IMR-90 (cell line): ENCODE measurements at regions not wholly inside any gene's neighbourhood (a gene's known extent, or its start where the extent isn't known, plus 50 kb on each side); places are given as distances from the start of the nearest gene placed in this dataset.

ENCODE experiments used
- ATAC-seq: fragments of 200-7000 bp; cut with Tn5 transposase; 2 replicates; pipeline ENCODE4 v1.9.1; 2020; ENCODE audit warnings: low read depth, mild to moderate bottlenecking, moderate library complexity
- BruUV-seq: library from RNA; stranded (reverse); fragments of 400-500 nt; replicated peaks from 2 replicates; lab custom pipeline; 2021; lab: Mats Ljungman, UMichigan
- CTCF ChIA-PET: fragments of 300-600 bp; formaldehyde crosslinking; extraction: SDS; loops from one replicate; lab custom pipeline; 2021; ENCODE audit warnings: antibody characterized with exemption; lab: Yijun Ruan, JAX
- POLR2A ChIA-PET: fragments of 300-600 bp; sonication (Branson Sonifier 250); formaldehyde crosslinking; loops from one replicate; lab custom pipeline; 2022; ENCODE audit warnings: antibody characterized with exemption; ENCODE audit not compliant: unreplicated experiment; lab: Charles Lee
- DNase-seq: peaks from one replicate; pipeline ENCODE4 v3.0.0; 2013
- H2AFZ ChIP-seq: replicated peaks from 2 replicates; pipeline ENCODE3; 2013; ENCODE audit warnings: low read length, mild to moderate bottlenecking; ENCODE audit not compliant: poor library complexity
- H2AK5ac ChIP-seq: 2 replicates; pipeline ENCODE4 v1.6.1; 2013; ENCODE audit warnings: low read depth, low read length, inconsistent platforms
- H2AK9ac ChIP-seq: replicated peaks from 2 replicates; pipeline ENCODE3; 2013; ENCODE audit warnings: mild to moderate bottlenecking, low read depth, low read length, moderate library complexity; ENCODE audit not compliant: poor library complexity
- H2BK120ac ChIP-seq: 2 replicates; pipeline ENCODE4 v1.6.1; 2013; ENCODE audit warnings: low read depth, low read length, inconsistent platforms
- H2BK15ac ChIP-seq: 3 replicates; pipeline ENCODE4 v1.6.1; 2013; ENCODE audit warnings: low read depth, low read length, inconsistent platforms
- H2BK20ac ChIP-seq: 2 replicates; pipeline ENCODE4 v1.6.1; 2013; ENCODE audit warnings: low read depth, mild to moderate bottlenecking, inconsistent platforms, low read length, moderate library complexity
- H2BK5ac ChIP-seq: 2 replicates; pipeline ENCODE4 v1.6.1; 2013; ENCODE audit warnings: mild to moderate bottlenecking, low read depth, low read length, inconsistent platforms; ENCODE audit not compliant: poor library complexity, severe bottlenecking
- H3K14ac ChIP-seq: replicated peaks from 2 replicates; pipeline ENCODE4 v1.6.1; 2013; ENCODE audit warnings: low read depth, low read length, inconsistent platforms
- H3K18ac ChIP-seq: 2 replicates; pipeline ENCODE4 v1.6.1; 2013; ENCODE audit warnings: low read depth, low read length, control low read depth
- H3K23ac ChIP-seq: 2 replicates; pipeline ENCODE4 v1.6.1; 2013; ENCODE audit warnings: low read depth, low read length, inconsistent platforms
- H3K27ac ChIP-seq: 2 replicates; pipeline ENCODE4 v1.5.1; 2013; ENCODE audit warnings: mild to moderate bottlenecking, control low read depth, low read length; ENCODE audit not compliant: insufficient read depth
- H3K27me3 ChIP-seq: 2 replicates; pipeline ENCODE4 v1.6.1; 2013; ENCODE audit warnings: low read length; ENCODE audit not compliant: control insufficient read depth, insufficient read depth
- H3K36me3 ChIP-seq: 2 replicates; pipeline ENCODE4 v1.6.1; 2013; ENCODE audit warnings: low read length, mixed read lengths; ENCODE audit not compliant: control insufficient read depth, insufficient read depth
- H3K4ac ChIP-seq: 2 replicates; pipeline ENCODE4 v1.6.1; 2013; ENCODE audit warnings: low read depth, low read length, inconsistent platforms
- H3K4me1 ChIP-seq: 2 replicates; pipeline ENCODE4 v1.6.1; 2013; ENCODE audit warnings: low read length, mixed read lengths; ENCODE audit not compliant: control insufficient read depth, insufficient read depth
- H3K4me2 ChIP-seq: 2 replicates; pipeline ENCODE4 v1.6.1; 2013; ENCODE audit warnings: low read depth, mild to moderate bottlenecking, control low read depth, low read length, moderate library complexity
- H3K4me3 ChIP-seq: 2 replicates; pipeline ENCODE4 v1.5.1; 2013; ENCODE audit warnings: low read depth, mild to moderate bottlenecking, control low read depth, low read length, moderate library complexity; ENCODE audit not compliant: insufficient read depth
- H3K56ac ChIP-seq: 2 replicates; pipeline ENCODE4 v1.6.1; 2013; ENCODE audit warnings: low read length, inconsistent platforms; ENCODE audit not compliant: insufficient read depth; ENCODE audit errors: extremely low read depth
- H3K79me1 ChIP-seq, 2 experiments: 2 replicates each; pipeline ENCODE4 v1.6.1; 2013; ENCODE audit warnings: low read length in 2 of 2, inconsistent platforms in 1 of 2, low read depth in 1 of 2
- H3K9ac ChIP-seq: 2 replicates; pipeline ENCODE4 v1.6.1; 2013; ENCODE audit warnings: low read depth, low read length, control low read depth
- H3K9me1 ChIP-seq: 2 replicates; pipeline ENCODE4 v1.6.1; 2013; ENCODE audit warnings: low read length, inconsistent platforms; ENCODE audit not compliant: insufficient read depth
- H3K9me3 ChIP-seq: 2 replicates; pipeline ENCODE4 v1.6.1; 2013; ENCODE audit warnings: low read length; ENCODE audit not compliant: control insufficient read depth, insufficient read depth
- H4K20me1 ChIP-seq: 2 replicates; pipeline ENCODE4 v1.6.1; 2013; ENCODE audit warnings: low read length, inconsistent platforms; ENCODE audit not compliant: insufficient read depth
- H4K5ac ChIP-seq: 2 replicates; pipeline ENCODE4 v1.6.1; 2013; ENCODE audit warnings: mild to moderate bottlenecking, low read depth, low read length, control low read depth
- H4K8ac ChIP-seq, 2 experiments: 2 replicates each; pipeline ENCODE4 v1.6.1; 2013; ENCODE audit warnings: low read depth in 2 of 2, low read length in 2 of 2, control low read depth in 1 of 2, inconsistent platforms in 1 of 2
- H4K91ac ChIP-seq: 2 replicates; pipeline ENCODE4 v1.6.1; 2013; ENCODE audit warnings: low read depth, low read length, inconsistent platforms; ENCODE audit not compliant: insufficient read depth
- BHLHE40 ChIP-seq: fragments of 150-350 bp; IDR thresholded peaks from 2 replicates; pipeline ENCODE4 v1.6.1; 2016; ENCODE audit warnings: mild to moderate bottlenecking, low read depth, low read length
- CEBPB ChIP-seq: IDR thresholded peaks from 2 replicates; pipeline ENCODE4 v1.6.1; 2012; ENCODE audit warnings: low read depth, low read length, improper control_type of control experiment
- CHD1 ChIP-seq: IDR thresholded peaks from 2 replicates; pipeline ENCODE4 v1.6.1; 2012; ENCODE audit warnings: low read depth, low read length, improper control_type of control experiment
- FOS ChIP-seq: fragments of 150-350 bp; IDR thresholded peaks from 2 replicates; pipeline ENCODE4 v1.6.1; 2016; ENCODE audit warnings: low read depth, low read length
- MAFK ChIP-seq: IDR thresholded peaks from 2 replicates; pipeline ENCODE4 v1.6.1; 2012; ENCODE audit warnings: low read depth, low read length, improper control_type of control experiment
- NFE2L2 ChIP-seq: fragments of 150-350 bp; IDR thresholded peaks from 2 replicates; pipeline ENCODE4 v1.6.1; 2016; ENCODE audit warnings: low read depth, mild to moderate bottlenecking, low read length
- RAD21 ChIP-seq: IDR thresholded peaks from 2 replicates; pipeline ENCODE4 v1.6.1; 2012; ENCODE audit warnings: low read length, improper control_type of control experiment
- RCOR1 ChIP-seq: IDR thresholded peaks from 2 replicates; pipeline ENCODE4 v1.6.1; 2012; ENCODE audit warnings: mild to moderate bottlenecking, low read length, improper control_type of control experiment; ENCODE audit not compliant: insufficient replicate concordance
- RFX5 ChIP-seq: IDR thresholded peaks from 2 replicates; pipeline ENCODE4 v1.8.0; 2012; ENCODE audit warnings: low read depth, mild to moderate bottlenecking, low read length, moderate library complexity
- SMC3 ChIP-seq: fragments of 150-350 bp; IDR thresholded peaks from 2 replicates; pipeline ENCODE4 v1.6.1; 2016; ENCODE audit warnings: low read depth, mild to moderate bottlenecking, antibody characterized with exemption, low read length, moderate library complexity
- WGBS, 2 experiments: methylation state at CpG; one replicate each; pipeline versions ENCODE4 v1.1.5 to v1.1.7; 2013; ENCODE audit warnings: missing lambda C conversion rate in 2 of 2; ENCODE audit not compliant: insufficient read length in 1 of 2; ENCODE audit errors: extremely low coverage in 2 of 2; 5-methylcytosine and 5-hydroxymethylcytosine counted together
- dilution Hi-C: fragments of 300-500 bp; cut with HindIII; formaldehyde crosslinking; loops from one replicate; pipeline ENCODE4 v1.14.3; 2018; ENCODE audit warnings: low sequenced_read_pairs; ENCODE audit not compliant: unreplicated experiment
- in situ Hi-C: fragments of 300-500 bp; cut with MboI; formaldehyde crosslinking; loops from 3 replicates; pipeline ENCODE4 v1.14.3; 2019; ENCODE audit warnings: low sequenced_read_pairs, inconsistent platforms, mixed read lengths
- intact Hi-C: fragments of 100-400 bp; cut with micrococcal nuclease; formaldehyde crosslinking; loops from 2 replicates; pipeline ENCODE4 v1.10.0; 2022
- TF ChIP-seq, protein P1 (sequence below): conservative IDR thresholded peaks from 2 replicates; pipeline ENCODE4 v1.5.1; 2012; ENCODE audit warnings: mild to moderate bottlenecking, low read depth, low read length, improper control_type of control experiment
- TF ChIP-seq, protein P2 (sequence below): fragments of 150-350 bp; IDR thresholded peaks from 2 replicates; pipeline ENCODE4 v1.6.1; 2017; ENCODE audit warnings: mild to moderate bottlenecking, antibody characterized with exemption, low read length, low read depth
- TF ChIP-seq, protein P3 (sequence below): fragments of 150-350 bp; IDR thresholded peaks from 2 replicates; pipeline ENCODE4 v1.6.1; 2016; ENCODE audit warnings: low read depth, mild to moderate bottlenecking, low read length, moderate library complexity, borderline replicate concordance

DNA sequence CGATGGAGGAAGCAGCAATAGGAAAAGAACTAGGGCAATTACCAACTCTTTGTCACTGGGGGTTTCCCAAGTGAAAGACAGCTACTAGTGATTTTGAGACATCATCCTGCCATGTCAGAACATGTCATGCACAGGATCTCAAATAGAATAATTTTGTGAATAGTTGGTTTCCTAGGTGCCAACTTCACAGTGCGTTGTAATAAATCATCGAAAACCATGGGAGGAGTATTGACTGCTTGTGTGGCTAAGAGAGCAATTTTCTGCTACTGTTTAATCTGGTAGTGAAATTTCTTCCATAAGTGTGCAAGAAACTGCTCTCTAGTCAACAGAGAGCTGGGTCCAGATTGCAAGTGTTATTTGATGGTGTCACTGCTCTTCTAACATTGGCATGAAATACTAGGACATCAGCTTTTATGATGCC lies 168.6 kb downstream of the NNT start:
- H3K14ac ChIP-seq = peak overlapping the region; percentile 46
- no peaks in the 10 kb centered on the region for H3K27me3 ChIP-seq
- H4K8ac ChIP-seq = peak overlapping the region in 1 of 2 experiments; percentile 30; a peak in 1 of 4 replicates
- dilution Hi-C loops (no loop called here), in situ Hi-C loops (no loop called here), intact Hi-C loops (loop anchor here (5.0 kb wide), 1 partner anchor 226 kb away; no protein-coding TSS in a partner anchor)
- H2AFZ ChIP-seq = no peak overlapping the region
- DNase-seq (no peak), ATAC-seq (no peak)
- no peaks in the 10 kb centered on the region for H3K9me3 ChIP-seq
- no peak overlapping the region; the same call in 1 of the 2 replicates for H3K56ac ChIP-seq
- CTCF ChIA-PET = no interaction called here
- no peaks in the 10 kb centered on the region for H4K20me1 ChIP-seq
- H2BK20ac ChIP-seq = peak overlapping the region; percentile 88
- peak overlapping the region; percentile 89 for H4K5ac ChIP-seq
- H3K9me1 ChIP-seq = peaks cover 4% of the 10 kb centered on the region
- no peak overlapping the region for H3K23ac ChIP-seq
- H3K27ac ChIP-seq = no peak overlapping the region
- H3K79me1 ChIP-seq = no peaks in the 10 kb centered on the region
- no peak overlapping the region for H2BK5ac ChIP-seq
- H2BK15ac ChIP-seq = peak overlapping the region; percentile 34; the same call in 1 of the 3 replicates
- no peaks in the 10 kb centered on the region for H3K36me3 ChIP-seq
- H2BK120ac ChIP-seq = peak overlapping the region; percentile 100
- peak overlapping the region; percentile 85 for H3K18ac ChIP-seq
- BruUV-seq = no TSS peak
- H3K4me2 ChIP-seq = no peak overlapping the region
- H2AK5ac ChIP-seq = no peak overlapping the region
- H4K91ac ChIP-seq = peak overlapping the region; percentile 66; the same call in 1 of the 2 replicates
- H2AK9ac ChIP-seq = no peak overlapping the region
- no peak for TF ChIP-seq SMC3
- no peak for TF ChIP-seq RAD21
- no peak for TF ChIP-seq CHD1
- no peak for TF ChIP-seq BHLHE40
- no peak for TF ChIP-seq RCOR1
- TF ChIP-seq, protein P1, sequence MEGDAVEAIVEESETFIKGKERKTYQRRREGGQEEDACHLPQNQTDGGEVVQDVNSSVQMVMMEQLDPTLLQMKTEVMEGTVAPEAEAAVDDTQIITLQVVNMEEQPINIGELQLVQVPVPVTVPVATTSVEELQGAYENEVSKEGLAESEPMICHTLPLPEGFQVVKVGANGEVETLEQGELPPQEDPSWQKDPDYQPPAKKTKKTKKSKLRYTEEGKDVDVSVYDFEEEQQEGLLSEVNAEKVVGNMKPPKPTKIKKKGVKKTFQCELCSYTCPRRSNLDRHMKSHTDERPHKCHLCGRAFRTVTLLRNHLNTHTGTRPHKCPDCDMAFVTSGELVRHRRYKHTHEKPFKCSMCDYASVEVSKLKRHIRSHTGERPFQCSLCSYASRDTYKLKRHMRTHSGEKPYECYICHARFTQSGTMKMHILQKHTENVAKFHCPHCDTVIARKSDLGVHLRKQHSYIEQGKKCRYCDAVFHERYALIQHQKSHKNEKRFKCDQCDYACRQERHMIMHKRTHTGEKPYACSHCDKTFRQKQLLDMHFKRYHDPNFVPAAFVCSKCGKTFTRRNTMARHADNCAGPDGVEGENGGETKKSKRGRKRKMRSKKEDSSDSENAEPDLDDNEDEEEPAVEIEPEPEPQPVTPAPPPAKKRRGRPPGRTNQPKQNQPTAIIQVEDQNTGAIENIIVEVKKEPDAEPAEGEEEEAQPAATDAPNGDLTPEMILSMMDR = no peak
- TF ChIP-seq FOS = no peak
- no peak for TF ChIP-seq MAFK
- TF ChIP-seq CEBPB = no peak
- no peak for TF ChIP-seq RFX5
- no peak for TF ChIP-seq NFE2L2
- TF ChIP-seq, protein P2, sequence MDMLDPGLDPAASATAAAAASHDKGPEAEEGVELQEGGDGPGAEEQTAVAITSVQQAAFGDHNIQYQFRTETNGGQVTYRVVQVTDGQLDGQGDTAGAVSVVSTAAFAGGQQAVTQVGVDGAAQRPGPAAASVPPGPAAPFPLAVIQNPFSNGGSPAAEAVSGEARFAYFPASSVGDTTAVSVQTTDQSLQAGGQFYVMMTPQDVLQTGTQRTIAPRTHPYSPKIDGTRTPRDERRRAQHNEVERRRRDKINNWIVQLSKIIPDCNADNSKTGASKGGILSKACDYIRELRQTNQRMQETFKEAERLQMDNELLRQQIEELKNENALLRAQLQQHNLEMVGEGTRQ = no peak
- TF ChIP-seq, protein P3, sequence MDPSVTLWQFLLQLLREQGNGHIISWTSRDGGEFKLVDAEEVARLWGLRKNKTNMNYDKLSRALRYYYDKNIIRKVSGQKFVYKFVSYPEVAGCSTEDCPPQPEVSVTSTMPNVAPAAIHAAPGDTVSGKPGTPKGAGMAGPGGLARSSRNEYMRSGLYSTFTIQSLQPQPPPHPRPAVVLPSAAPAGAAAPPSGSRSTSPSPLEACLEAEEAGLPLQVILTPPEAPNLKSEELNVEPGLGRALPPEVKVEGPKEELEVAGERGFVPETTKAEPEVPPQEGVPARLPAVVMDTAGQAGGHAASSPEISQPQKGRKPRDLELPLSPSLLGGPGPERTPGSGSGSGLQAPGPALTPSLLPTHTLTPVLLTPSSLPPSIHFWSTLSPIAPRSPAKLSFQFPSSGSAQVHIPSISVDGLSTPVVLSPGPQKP = no peak
- no peak overlapping the region for H3K9ac ChIP-seq
- peaks cover 8% of the 10 kb centered on the region for H3K4me1 ChIP-seq
- POLR2A ChIA-PET = no interaction called here
- 100% methylated on average over 3 of the region's 3 CpGs; no CpG with 5 or more reads in 1 of the 2 experiments for WGBS, 2 experiments
- H3K4ac ChIP-seq = peak overlapping the region; percentile 46; the same call in 1 of the 2 replicates
- no peak overlapping the region for H3K4me3 ChIP-seq
